WTC11 (cell line): ENCODE measurements at regions not wholly inside any gene's neighbourhood (a gene's known extent, or its start where the extent isn't known, plus 50 kb on each side); places are given as distances from the start of the nearest gene placed in this dataset.

Experiments used
- ATF3 ChIP-seq: sonication (generic); formaldehyde crosslinking; conservative IDR thresholded peaks from 2 replicates; pipeline ENCODE4 v1.8.1; 2022; ENCODE audit warnings: mild to moderate bottlenecking, missing genetic modification reagents
- CREB1 ChIP-seq: sonication (generic); formaldehyde crosslinking; IDR thresholded peaks from 2 replicates; pipeline ENCODE4 v1.8.0; 2023; ENCODE audit warnings: mild to moderate bottlenecking, missing genetic modification reagents
- CTCF ChIP-seq: fragments of 200-600 bp; IDR thresholded peaks from 2 replicates; pipeline ENCODE4 v1.8.0; 2022; ENCODE audit warnings: antibody characterized with exemption
- E2F4 ChIP-seq: sonication (generic); formaldehyde crosslinking; IDR thresholded peaks from 2 replicates; pipeline ENCODE4 v1.8.1; 2022; ENCODE audit warnings: low read depth, mild to moderate bottlenecking, moderate library complexity, missing genetic modification reagents, borderline replicate concordance
- FOXJ3 ChIP-seq: sonication (generic); formaldehyde crosslinking; IDR thresholded peaks from 2 replicates; pipeline ENCODE4 v1.9.0; 2021; ENCODE audit warnings: missing genetic modification reagents, mild to moderate bottlenecking, borderline replicate concordance
- MAX ChIP-seq: sonication (generic); formaldehyde crosslinking; IDR thresholded peaks from 2 replicates; pipeline ENCODE4 v1.8.0; 2022; ENCODE audit warnings: mild to moderate bottlenecking, missing genetic modification reagents
- MYBL2 ChIP-seq: sonication (generic); formaldehyde crosslinking; IDR thresholded peaks from 2 replicates; pipeline ENCODE4 v1.8.1; 2023; ENCODE audit warnings: mild to moderate bottlenecking, moderate library complexity, missing genetic modification reagents
- NR1H2 ChIP-seq: sonication (generic); formaldehyde crosslinking; IDR thresholded peaks from 2 replicates; pipeline ENCODE4 v1.9.0; 2021; ENCODE audit warnings: mild to moderate bottlenecking, moderate library complexity, missing genetic modification reagents
- OVOL2 ChIP-seq: fragments of 250-450 bp; sonication (Bioruptor Pico); IDR thresholded peaks from 2 replicates; pipeline ENCODE4 v1.9.0; 2021; ENCODE audit warnings: mild to moderate bottlenecking, borderline replicate concordance
- SP1 ChIP-seq: sonication (generic); formaldehyde crosslinking; conservative IDR thresholded peaks from 2 replicates; pipeline ENCODE4 v1.8.1; 2022; ENCODE audit warnings: missing genetic modification reagents
- TF ChIP-seq, protein P1 (sequence below): sonication (generic); formaldehyde crosslinking; IDR thresholded peaks from 2 replicates; pipeline ENCODE4 v1.8.1; 2023; ENCODE audit warnings: mild to moderate bottlenecking, missing genetic modification reagents, moderate library complexity
- TF ChIP-seq, protein P2 (sequence below): sonication (generic); formaldehyde crosslinking; IDR thresholded peaks from 2 replicates; pipeline ENCODE4 v1.8.1; 2023; ENCODE audit warnings: mild to moderate bottlenecking, moderate library complexity, missing genetic modification reagents
- TF ChIP-seq, protein P3 (sequence below): sonication (generic); formaldehyde crosslinking; IDR thresholded peaks from 2 replicates; pipeline ENCODE4 v1.8.0; 2022; ENCODE audit warnings: mild to moderate bottlenecking, missing genetic modification reagents
- TF ChIP-seq, protein P4 (sequence below): sonication (generic); formaldehyde crosslinking; IDR thresholded peaks from 2 replicates; pipeline ENCODE4 v1.8.0; 2023; ENCODE audit warnings: mild to moderate bottlenecking, missing genetic modification reagents

DNA sequence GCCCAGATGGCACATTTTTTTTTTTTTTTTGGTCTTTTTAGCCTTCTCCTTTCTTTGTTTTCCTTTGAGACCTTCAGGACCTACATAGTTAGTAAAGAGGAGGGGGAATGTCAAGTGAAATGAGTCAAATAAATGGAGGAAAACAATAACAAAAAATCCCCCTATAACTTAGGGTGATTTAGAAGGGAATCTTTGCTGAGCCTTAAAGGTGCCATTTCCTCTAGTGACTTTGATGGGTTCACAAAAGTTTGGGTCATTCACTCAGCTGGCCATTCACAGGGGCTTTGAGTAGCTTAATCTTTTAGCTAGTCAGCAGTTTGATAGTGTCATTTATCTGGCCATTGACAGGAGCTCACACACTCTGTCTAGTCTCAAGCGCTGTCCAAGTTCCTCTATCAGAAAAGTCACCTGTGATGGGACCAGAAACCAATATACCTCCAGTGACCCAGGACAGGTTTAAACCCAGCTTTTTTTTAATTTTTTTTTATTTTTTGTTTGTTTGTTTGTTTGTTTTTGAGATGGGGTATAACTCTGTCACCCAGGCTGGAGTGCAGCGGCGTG, 275.1 kb upstream of the PRDM1 start:
- TF ChIP-seq, protein P1, sequence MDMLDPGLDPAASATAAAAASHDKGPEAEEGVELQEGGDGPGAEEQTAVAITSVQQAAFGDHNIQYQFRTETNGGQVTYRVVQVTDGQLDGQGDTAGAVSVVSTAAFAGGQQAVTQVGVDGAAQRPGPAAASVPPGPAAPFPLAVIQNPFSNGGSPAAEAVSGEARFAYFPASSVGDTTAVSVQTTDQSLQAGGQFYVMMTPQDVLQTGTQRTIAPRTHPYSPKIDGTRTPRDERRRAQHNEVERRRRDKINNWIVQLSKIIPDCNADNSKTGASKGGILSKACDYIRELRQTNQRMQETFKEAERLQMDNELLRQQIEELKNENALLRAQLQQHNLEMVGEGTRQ (CRISPR knock-in tag) = no peak
- TF ChIP-seq CTCF (no peak), CREB1 (CRISPR knock-in tag) (no peak), MAX (CRISPR knock-in tag) (no peak), MYBL2 (CRISPR knock-in tag) (no peak), SP1 (CRISPR knock-in tag) (no peak), NR1H2 (no peak), ATF3 (CRISPR knock-in tag) (no peak), OVOL2 (CRISPR knock-in tag) (no peak), FOXJ3 (CRISPR knock-in tag) (no peak), E2F4 (no peak)
- TF ChIP-seq, protein P2, sequence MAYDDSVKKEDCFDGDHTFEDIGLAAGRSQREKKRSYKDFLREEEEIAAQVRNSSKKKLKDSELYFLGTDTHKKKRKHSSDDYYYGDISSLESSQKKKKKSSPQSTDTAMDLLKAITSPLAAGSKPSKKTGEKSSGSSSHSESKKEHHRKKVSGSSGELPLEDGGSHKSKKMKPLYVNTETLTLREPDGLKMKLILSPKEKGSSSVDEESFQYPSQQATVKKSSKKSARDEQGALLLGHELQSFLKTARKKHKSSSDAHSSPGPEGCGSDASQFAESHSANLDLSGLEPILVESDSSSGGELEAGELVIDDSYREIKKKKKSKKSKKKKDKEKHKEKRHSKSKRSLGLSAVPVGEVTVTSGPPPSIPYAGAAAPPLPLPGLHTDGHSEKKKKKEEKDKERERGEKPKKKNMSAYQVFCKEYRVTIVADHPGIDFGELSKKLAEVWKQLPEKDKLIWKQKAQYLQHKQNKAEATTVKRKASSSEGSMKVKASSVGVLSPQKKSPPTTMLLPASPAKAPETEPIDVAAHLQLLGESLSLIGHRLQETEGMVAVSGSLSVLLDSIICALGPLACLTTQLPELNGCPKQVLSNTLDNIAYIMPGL (CRISPR knock-in tag) = no peak
- TF ChIP-seq, protein P3, sequence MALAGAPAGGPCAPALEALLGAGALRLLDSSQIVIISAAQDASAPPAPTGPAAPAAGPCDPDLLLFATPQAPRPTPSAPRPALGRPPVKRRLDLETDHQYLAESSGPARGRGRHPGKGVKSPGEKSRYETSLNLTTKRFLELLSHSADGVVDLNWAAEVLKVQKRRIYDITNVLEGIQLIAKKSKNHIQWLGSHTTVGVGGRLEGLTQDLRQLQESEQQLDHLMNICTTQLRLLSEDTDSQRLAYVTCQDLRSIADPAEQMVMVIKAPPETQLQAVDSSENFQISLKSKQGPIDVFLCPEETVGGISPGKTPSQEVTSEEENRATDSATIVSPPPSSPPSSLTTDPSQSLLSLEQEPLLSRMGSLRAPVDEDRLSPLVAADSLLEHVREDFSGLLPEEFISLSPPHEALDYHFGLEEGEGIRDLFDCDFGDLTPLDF (CRISPR knock-in tag) = no peak
- TF ChIP-seq, protein P4, sequence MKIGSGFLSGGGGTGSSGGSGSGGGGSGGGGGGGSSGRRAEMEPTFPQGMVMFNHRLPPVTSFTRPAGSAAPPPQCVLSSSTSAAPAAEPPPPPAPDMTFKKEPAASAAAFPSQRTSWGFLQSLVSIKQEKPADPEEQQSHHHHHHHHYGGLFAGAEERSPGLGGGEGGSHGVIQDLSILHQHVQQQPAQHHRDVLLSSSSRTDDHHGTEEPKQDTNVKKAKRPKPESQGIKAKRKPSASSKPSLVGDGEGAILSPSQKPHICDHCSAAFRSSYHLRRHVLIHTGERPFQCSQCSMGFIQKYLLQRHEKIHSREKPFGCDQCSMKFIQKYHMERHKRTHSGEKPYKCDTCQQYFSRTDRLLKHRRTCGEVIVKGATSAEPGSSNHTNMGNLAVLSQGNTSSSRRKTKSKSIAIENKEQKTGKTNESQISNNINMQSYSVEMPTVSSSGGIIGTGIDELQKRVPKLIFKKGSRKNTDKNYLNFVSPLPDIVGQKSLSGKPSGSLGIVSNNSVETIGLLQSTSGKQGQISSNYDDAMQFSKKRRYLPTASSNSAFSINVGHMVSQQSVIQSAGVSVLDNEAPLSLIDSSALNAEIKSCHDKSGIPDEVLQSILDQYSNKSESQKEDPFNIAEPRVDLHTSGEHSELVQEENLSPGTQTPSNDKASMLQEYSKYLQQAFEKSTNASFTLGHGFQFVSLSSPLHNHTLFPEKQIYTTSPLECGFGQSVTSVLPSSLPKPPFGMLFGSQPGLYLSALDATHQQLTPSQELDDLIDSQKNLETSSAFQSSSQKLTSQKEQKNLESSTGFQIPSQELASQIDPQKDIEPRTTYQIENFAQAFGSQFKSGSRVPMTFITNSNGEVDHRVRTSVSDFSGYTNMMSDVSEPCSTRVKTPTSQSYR (CRISPR knock-in tag) = no peak
